Fibroblast of pulmonary artery (primary cell): ENCODE measurements at regions not wholly inside any gene's neighbourhood (a gene's known extent, or its start where the extent isn't known, plus 50 kb on each side); places are given as distances from the start of the nearest gene placed in this dataset.
A peak's percentile ranks its signal among the peaks of the same experiment; 100 is the strongest.

Experiments
- DNase-seq: peaks from one replicate; pipeline ENCODE4 v3.0.0-alpha.2; 2010; ENCODE audit warnings: low read depth
- H3K4me3 ChIP-seq: replicated peaks from 2 replicates; pipeline ENCODE4 v1.5.1; 2011; ENCODE audit warnings: low read depth, mild to moderate bottlenecking, control low read depth, low read length, moderate library complexity
- CTCF ChIP-seq: IDR thresholded peaks from 2 replicates; pipeline ENCODE4 v1.5.1; 2011; ENCODE audit warnings: mild to moderate bottlenecking, control low read depth, low read length, inconsistent platforms; ENCODE audit errors: missing control alignments

- no peak overlapping the region for H3K4me3 ChIP-seq
- TF ChIP-seq CTCF = no peak
- DNase-seq = no peak
Measured at GRCh38 chr11:88042238-88042637, 133.0 kb downstream of the RAB38 start.

GRCh38 chr11:88041679-88042078 lies 133.6 kb downstream of the RAB38 start:
- no peak for TF ChIP-seq CTCF
- H3K4me3 ChIP-seq = no peak overlapping the region
- DNase-seq = no peak

- no peak for DNase-seq
- no peak overlapping the region for H3K4me3 ChIP-seq
- TF ChIP-seq CTCF = no peak
Measured at GRCh38 chr11:88040148-88040496, 135.1 kb downstream of the RAB38 start.

- no peak overlapping the region for H3K4me3 ChIP-seq
- no peak for TF ChIP-seq CTCF
- DNase-seq = no peak
Measured at GRCh38 chr11:88039476-88040147, 135.6 kb downstream of the RAB38 start.

- no peak for TF ChIP-seq CTCF
Measured at GRCh38 chr11:88038063-88038462, 137.2 kb downstream of the RAB38 start.

GRCh38 chr11:88036701-88037100 lies 138.5 kb downstream of the RAB38 start:
- TF ChIP-seq CTCF = no peak
- H3K4me3 ChIP-seq = no peak overlapping the region
- no peak for DNase-seq

More at GRCh38 chr11:88038063-88038462, 137.2 kb downstream of the RAB38 start:
- H3K4me3 ChIP-seq = no peak overlapping the region
- DNase-seq = no peak

GRCh38 chr11:88035271-88035670 lies 140.0 kb downstream of the RAB38 start:
- TF ChIP-seq CTCF = no peak
- DNase-seq = peak; percentile 23
- no peak overlapping the region for H3K4me3 ChIP-seq
